GM18858 (cell line): ENCODE measurements at regions not wholly inside any gene's neighbourhood (a gene's known extent, or its start where the extent isn't known, plus 50 kb on each side); places are given as distances from the start of the nearest gene placed in this dataset.

Experiments
- ATAC-seq: cut with Tn5 transposase; IDR thresholded peaks from one replicate; pipeline ENCODE4 v1.9.1; 2021; ENCODE audit not compliant: unreplicated experiment

DNA sequence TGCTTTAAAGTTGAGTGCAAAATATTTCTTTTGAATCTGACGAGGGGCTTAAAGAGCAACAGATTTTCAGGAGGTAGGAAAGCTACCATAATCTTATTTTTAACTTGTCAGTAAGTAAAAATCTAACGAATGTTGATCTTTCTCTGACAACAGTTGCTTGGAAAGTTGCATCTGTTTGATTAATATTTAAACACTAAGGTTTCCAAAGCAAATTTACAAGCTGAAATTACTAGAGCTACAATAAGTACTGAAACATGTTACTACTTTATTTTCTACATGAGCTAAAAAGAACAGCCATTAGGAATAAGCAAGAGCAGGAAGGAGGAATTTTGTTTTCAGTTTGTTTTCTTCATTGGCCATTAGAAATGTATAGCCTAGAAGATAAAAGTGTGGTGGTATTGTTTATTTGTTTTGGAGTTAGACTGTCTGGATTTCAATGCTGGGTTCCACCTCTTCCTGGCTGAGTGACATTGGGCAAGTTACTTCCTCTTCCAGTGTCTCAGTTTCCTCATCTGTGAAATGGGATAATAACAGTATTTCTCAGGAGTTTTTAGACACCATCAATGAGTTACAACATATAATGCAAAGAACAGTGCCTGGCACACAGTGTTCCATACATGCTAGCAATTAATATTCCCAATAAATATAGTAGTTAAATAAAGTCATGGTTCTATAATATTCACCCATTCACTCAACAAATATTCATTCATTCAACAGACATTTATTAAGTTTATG, 87.9 kb upstream of the FLRT2 start:
- ATAC-seq, result no peak

- no peak for ATAC-seq
These were observed 86.9 kb upstream of the FLRT2 start for GRCh38 chr14:85442996-85443395.

DNA sequence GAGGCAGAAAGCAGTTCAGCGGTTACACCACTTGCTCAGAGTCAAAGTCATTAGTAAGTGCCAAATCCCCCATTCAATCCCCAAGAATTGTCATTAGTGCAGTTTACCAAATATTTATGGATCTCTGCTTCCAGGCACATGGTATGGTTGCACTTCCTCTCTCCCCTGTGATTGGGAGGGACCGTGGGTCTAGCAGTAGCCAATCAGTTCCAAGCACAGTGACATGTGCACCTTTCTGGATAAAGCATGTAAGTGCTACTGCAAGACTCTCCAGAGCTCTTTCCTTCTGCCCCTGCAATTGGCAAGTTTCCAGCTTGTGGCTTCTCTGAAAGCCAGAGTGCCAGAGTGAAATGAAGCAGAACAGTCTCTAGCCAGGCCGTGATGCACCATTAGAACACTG, 85.3 kb upstream of the FLRT2 start:
- ATAC-seq, result no peak

GRCh38 chr14:85445151-85445795, 84.7 kb upstream of the FLRT2 start:
- no peak for ATAC-seq

DNA sequence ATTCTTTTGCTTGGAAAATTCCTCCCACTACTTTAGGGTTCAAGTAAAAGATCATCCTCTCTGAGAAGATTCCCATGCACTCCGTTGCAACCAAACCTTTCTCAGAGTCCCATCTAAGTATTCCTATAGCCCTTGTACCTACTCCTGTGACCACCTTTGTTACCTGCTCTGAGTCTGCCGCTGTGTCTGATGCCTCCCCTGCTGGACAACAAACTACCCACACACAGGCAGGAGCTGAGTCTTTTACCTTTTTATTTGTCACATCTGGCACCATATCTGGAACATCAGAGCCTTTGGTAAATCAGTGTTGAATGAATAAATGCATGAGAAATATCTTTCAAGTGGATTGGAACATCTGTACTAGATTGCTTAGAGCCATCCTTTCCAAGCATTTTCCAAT, 82.1 kb upstream of the FLRT2 start:
- no peak for ATAC-seq

DNA sequence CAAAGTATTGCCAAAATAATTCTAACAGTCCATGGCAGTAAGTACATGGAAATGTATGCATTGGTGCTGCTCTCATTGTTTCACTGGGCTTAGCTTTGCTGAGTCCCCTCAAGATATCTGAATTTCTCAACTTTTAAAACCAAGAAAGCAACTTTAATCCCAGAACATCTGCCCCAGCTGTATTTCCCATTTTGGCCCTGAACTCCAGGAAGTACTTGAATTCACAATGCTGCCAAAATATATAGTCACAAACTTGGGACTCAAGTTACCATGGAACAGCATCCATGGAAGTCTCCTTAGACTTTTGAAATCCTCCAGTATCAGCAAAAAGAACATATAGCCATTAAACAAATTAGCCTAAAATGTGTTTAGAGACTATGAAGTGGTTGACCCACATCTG, 78.5 kb upstream of the FLRT2 start:
- ATAC-seq, result no peak

DNA sequence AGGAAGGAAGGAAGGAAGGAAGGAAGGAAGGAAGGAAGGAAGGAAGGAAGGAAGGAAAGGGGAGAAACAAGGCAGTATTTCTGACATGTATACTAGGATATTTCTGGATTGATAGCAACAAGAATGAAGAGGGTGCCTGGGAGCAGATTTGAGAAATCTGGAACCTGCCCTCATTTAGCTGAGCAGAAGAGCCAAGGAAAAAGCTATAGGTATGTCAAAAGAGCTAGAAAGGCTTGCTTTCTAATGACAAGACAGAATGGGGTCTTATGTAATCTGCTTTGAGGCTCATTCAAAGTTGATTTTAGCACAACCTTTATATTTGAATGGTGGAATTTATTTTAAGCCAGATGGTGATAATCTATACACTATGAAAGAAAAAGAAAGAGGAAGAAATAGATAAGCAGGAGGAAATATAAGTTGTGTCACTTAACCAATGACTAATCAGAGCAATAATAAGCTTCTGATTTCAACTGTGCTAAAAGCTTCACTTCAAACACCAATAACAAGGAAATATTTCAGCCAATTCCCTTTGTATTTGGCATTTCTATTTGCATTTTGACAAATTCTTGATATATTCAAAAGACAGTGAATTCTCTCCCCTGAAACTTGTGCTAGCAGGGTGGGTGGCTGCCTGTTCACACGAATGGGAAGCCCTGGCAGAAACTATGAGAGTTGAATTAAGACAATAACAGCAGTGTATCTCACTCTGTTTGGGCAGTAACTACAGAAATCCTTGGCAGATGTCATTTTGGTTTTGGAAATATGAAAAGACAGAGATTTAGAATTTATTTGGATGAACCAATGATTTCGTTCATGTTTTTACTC, 76.3 kb upstream of the FLRT2 start:
- ATAC-seq, result no peak

DNA sequence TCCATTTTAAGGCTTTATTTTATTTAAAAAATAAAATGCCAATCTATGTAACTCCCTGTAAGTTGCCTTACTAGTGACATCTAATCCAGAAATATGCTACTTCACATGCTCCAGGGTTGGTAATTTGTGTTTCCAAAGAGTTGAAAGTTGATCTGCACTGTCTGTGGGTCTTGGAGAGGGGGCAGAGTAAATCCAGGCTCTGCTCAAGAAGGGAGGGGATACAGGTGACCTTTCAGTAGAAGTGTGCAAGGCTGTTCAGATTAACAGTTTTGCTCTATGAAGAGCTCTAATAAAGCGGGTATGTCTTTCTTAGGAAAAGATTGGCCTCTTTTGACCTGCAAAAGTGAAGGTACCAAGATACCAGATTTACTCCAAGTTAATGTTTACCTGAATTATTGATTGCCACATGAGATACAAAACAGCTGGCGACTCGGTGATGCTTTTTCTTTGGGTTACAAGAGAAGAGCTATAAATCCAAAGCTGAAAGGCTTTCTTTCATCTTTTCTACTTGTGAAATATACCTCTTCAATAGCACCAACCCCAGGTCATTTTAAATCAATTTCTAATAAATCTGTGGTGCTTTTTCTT, 75.6 kb upstream of the FLRT2 start:
- ATAC-seq, result no peak

GRCh38 chr14:85459361-85460000, 70.5 kb upstream of the FLRT2 start:
- ATAC-seq, result no peak

- no peak for ATAC-seq
These were observed 68.4 kb upstream of the FLRT2 start for GRCh38 chr14:85461432-85462133.

DNA sequence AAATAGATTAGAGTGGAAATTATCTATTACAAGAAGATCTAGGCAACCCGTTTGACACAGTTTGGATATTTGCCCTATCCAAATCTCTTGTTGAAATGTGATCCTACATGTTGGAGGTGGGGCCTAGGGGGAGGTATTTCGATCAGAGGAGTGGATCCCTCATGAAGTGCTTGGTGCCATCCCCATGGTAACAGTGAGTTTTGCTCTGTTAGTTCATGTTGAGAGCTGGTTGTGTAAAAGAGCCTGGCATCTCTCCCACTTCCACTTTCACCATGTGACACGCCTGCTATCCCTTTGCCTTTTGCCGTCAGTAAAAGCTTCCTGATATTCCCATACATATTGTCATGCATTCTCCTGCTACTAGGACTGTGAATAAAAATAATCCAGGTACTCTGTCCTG, 66.4 kb upstream of the FLRT2 start:
- no peak for ATAC-seq

DNA sequence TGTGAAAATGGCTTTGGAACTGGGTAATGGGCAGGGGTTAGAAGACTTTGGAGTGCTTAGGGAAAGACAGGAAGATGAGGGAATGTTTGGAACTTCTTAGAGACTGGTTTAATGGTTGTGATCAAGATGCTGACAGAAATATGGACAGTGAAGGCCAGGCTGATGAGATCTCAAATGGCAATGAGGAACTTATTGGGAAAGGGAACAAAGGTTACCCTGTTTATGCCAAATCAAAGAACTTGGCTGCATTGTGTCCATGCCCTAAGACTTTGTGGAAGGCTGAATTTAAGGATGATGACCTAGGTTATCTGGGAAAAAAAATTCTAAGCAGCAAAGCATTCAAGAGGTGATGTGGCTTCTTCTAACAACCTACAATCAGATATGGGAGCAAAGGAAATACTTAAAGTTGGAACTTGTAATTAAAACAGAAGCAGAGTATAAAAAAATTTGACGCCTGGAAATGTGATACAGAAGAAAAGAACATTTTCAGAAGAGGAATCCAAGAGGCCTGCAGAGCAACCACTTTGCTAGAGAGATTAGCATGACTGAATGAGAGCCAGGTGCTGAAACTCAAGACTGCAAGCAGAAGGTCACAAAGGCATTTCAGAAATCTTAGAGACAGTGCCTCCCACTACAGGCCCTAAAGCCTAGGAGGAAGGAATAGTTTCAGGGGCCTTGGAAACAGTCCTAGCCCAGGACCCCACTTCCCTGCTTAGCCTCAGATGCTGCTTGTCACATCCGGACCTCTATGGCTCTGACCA, 65.6 kb upstream of the FLRT2 start:
- ATAC-seq, result no peak

- no peak for ATAC-seq
These were observed 63.3 kb upstream of the FLRT2 start for GRCh38 chr14:85466678-85467077.

- ATAC-seq, result no peak
These were observed 61.1 kb upstream of the FLRT2 start for GRCh38 chr14:85468816-85469215.

GRCh38 chr14:85471156-85471555, 58.8 kb upstream of the FLRT2 start:
- ATAC-seq, result no peak

- ATAC-seq, result no peak
These were observed 58.2 kb upstream of the FLRT2 start for GRCh38 chr14:85471744-85472143.

GRCh38 chr14:85474431-85474830, 55.5 kb upstream of the FLRT2 start:
- ATAC-seq, result no peak

DNA sequence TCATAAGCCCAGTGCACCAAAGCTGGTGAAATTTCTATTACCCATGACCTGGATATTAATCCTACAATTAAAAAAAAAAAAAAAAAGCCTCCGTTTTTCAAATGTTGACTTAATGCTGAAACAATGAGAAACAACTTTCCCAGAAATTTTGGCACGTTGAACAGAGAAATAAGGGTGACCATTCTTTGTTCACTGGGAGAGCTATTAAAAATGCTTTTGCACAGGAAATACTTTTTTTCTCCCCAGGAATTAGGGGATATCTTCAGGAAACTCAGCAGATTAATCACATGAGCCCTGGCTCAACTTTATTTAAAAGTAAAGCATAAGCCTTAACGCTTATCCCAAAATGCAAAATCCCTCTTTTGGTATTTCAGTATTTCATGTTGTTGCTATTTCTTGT, 54.8 kb upstream of the FLRT2 start:
- ATAC-seq, result no peak

- no peak for ATAC-seq
These were observed 50.6 kb upstream of the FLRT2 start for GRCh38 chr14:85479306-85479705.

GRCh38 chr14:85479771-85480170, 50.2 kb upstream of the FLRT2 start:
- no peak for ATAC-seq
